22Rv1 (cell line): ENCODE measurements at regions not wholly inside any gene's neighbourhood (a gene's known extent, or its start where the extent isn't known, plus 50 kb on each side); places are given as distances from the start of the nearest gene placed in this dataset.

ENCODE experiments used
- ZFX ChIP-seq: fragments of 450-650 bp; IDR thresholded peaks from 2 replicates; pipeline ENCODE4 v1.6.1; 2017; ENCODE audit warnings: antibody characterized with exemption, borderline replicate concordance
- TF ChIP-seq, protein P1 (sequence below): fragments of 450-650 bp; IDR thresholded peaks from 2 replicates; pipeline ENCODE4 v1.5.1; 2017; ENCODE audit warnings: mild to moderate bottlenecking

DNA sequence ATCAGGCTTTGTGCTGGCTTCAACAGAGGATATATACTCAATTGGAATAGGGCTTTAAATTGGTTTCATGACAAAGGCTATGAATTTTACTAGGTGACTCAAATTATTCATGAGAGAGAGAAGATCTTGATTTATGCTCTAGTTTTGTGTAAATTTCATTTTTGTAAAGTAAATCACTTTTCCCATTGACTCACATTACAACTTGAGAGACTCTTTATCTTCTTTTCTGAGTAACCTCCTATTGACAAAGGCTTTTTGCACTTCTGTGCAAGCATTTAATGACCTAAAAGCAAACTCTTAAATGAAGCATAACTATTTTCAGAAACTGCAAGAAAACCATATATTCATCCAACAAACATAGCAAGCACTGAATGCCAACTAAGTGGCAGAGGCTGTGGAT is 98.5 kb upstream of the RHOBTB1 start:
- TF ChIP-seq, protein P1, sequence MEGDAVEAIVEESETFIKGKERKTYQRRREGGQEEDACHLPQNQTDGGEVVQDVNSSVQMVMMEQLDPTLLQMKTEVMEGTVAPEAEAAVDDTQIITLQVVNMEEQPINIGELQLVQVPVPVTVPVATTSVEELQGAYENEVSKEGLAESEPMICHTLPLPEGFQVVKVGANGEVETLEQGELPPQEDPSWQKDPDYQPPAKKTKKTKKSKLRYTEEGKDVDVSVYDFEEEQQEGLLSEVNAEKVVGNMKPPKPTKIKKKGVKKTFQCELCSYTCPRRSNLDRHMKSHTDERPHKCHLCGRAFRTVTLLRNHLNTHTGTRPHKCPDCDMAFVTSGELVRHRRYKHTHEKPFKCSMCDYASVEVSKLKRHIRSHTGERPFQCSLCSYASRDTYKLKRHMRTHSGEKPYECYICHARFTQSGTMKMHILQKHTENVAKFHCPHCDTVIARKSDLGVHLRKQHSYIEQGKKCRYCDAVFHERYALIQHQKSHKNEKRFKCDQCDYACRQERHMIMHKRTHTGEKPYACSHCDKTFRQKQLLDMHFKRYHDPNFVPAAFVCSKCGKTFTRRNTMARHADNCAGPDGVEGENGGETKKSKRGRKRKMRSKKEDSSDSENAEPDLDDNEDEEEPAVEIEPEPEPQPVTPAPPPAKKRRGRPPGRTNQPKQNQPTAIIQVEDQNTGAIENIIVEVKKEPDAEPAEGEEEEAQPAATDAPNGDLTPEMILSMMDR, result no peak
- no peak for TF ChIP-seq ZFX
